HCT116 (cell line): ENCODE measurements at regions not wholly inside any gene's neighbourhood (a gene's known extent, or its start where the extent isn't known, plus 50 kb on each side); places are given as distances from the start of the nearest gene placed in this dataset.

Experiments
- ATAC-seq: fragments of 200-7000 bp; cut with Tn5 transposase; 2 replicates; pipeline ENCODE4 v1.9.1; 2020; ENCODE audit warnings: mild to moderate bottlenecking, moderate library complexity
- BruUV-seq: library from RNA; stranded (reverse); fragments of 400-500 nt; replicated peaks from 2 replicates; lab custom pipeline; 2021; lab: Mats Ljungman, UMichigan
- CTCF ChIA-PET: fragments of 300-600 bp; sonication (Branson Sonifier 250); formaldehyde crosslinking; loops from one replicate; lab custom pipeline; 2021; ENCODE audit warnings: antibody characterized with exemption; lab: Charles Lee
- POLR2A ChIA-PET: fragments of 300-600, 350-600 bp; sonication (Branson Sonifier 250); formaldehyde crosslinking; loops from one replicate; lab custom pipeline; 2021; ENCODE audit warnings: antibody characterized with exemption; lab: Charles Lee
- RAD21 ChIA-PET, 2 experiments: fragments of 300-600 bp; sonication (Branson Sonifier 250); formaldehyde crosslinking; loops; one replicate each; lab custom pipeline; 2023; ENCODE audit warnings: low total read pairs in 2 of 2; ENCODE audit not compliant: uncharacterized antibody in 2 of 2, unreplicated experiment in 2 of 2, low non-redundant PET in 1 of 2; lab: Charles Lee
- DNase-seq: peaks from one replicate; pipeline ENCODE4 v3.0.0-alpha.2; 2010; ENCODE audit warnings: low read depth, low spot score
- H2AFZ ChIP-seq: fragments of 200-600 bp; shearing (Covaris generic), sonication (generic); 2 replicates; pipeline ENCODE4 v1.6.1; 2017; ENCODE audit warnings: low read depth, mixed run types, mixed read lengths, antibody characterized with exemption, low read length; ENCODE audit not compliant: poor library complexity, severe bottlenecking
- H3K27ac ChIP-seq: 2 replicates; pipeline ENCODE4 v1.5.1; 2012; ENCODE audit warnings: low read depth, low read length
- H3K27me3 ChIP-seq: fragments of 200-600 bp; sonication (generic); 2 replicates; pipeline ENCODE4 v1.6.1; 2016; ENCODE audit warnings: mixed run types, low read length, mixed read lengths; ENCODE audit not compliant: insufficient read depth
- H3K36me3 ChIP-seq, 2 experiments: fragments of 200-500 bp in 1 of 2; fragments of 200-600 bp in 1 of 2; sonication (Bioruptor generic) in 1 of 2; sonication (generic) in 1 of 2; 2 replicates each; pipeline versions ENCODE4 v1.5.1 to v1.6.1; 2014 to 2016; ENCODE audit warnings: low read length in 2 of 2, inconsistent platforms in 1 of 2, mixed read lengths in 1 of 2, mixed run types in 1 of 2; ENCODE audit not compliant: insufficient read depth in 2 of 2, control insufficient read depth in 1 of 2
- H3K4me1 ChIP-seq, 2 experiments: fragments of 200-600 bp in 1 of 2; sonication (generic) in 1 of 2; 2 replicates each; pipeline versions ENCODE4 v1.5.1 to v1.6.1; 2012 to 2017; ENCODE audit warnings: low read length in 2 of 2, inconsistent platforms in 1 of 2, mild to moderate bottlenecking in 1 of 2, mixed read lengths in 1 of 2, mixed run types in 1 of 2, moderate library complexity in 1 of 2; ENCODE audit not compliant: insufficient read depth in 2 of 2, control insufficient read depth in 1 of 2
- H3K4me2 ChIP-seq: fragments of 200-600 bp; sonication (generic); 2 replicates; pipeline ENCODE4 v1.6.1; 2017; ENCODE audit warnings: mixed run types, low read length, mixed read lengths
- H3K4me3 ChIP-seq, 2 experiments: fragments of 200-600 bp in 1 of 2; sonication (generic) in 1 of 2; replicated peaks in 1 of 2; 2 replicates each; pipeline ENCODE4 v1.5.1; 2011 to 2016; ENCODE audit warnings: low read length in 2 of 2, control low read depth in 1 of 2, low read depth in 1 of 2, mild to moderate bottlenecking in 1 of 2, mixed read lengths in 1 of 2, mixed run types in 1 of 2
- H3K79me2 ChIP-seq: fragments of 200-600 bp; sonication (generic); 2 replicates; pipeline ENCODE4 v1.6.1; 2017; ENCODE audit warnings: mild to moderate bottlenecking, mixed run types, low read length, moderate library complexity, mixed read lengths; ENCODE audit not compliant: insufficient read depth
- H3K9ac ChIP-seq: fragments of 200-600 bp; sonication (generic); 2 replicates; pipeline ENCODE4 v1.6.1; 2016; ENCODE audit warnings: low read length, mixed read lengths
- H3K9me2 ChIP-seq: fragments of 200-600 bp; sonication (generic), shearing (Covaris generic); 2 replicates; pipeline ENCODE4 v1.6.1; 2017; ENCODE audit warnings: mixed run types, mild to moderate bottlenecking, moderate library complexity; ENCODE audit not compliant: insufficient read depth
- H3K9me3 ChIP-seq, 2 experiments: fragments of 200-500 bp in 1 of 2; fragments of 200-600 bp in 1 of 2; sonication (Bioruptor generic) in 1 of 2; sonication (generic) in 1 of 2; 2 replicates each; pipeline ENCODE4 v1.6.1; 2014 to 2017; ENCODE audit warnings: low read length in 2 of 2, mixed read lengths in 2 of 2, inconsistent platforms in 1 of 2, low read depth in 1 of 2, mild to moderate bottlenecking in 1 of 2, mixed run types in 1 of 2, moderate library complexity in 1 of 2; ENCODE audit not compliant: control insufficient read depth in 1 of 2, insufficient read depth in 1 of 2
- H4K20me1 ChIP-seq: fragments of 200-600 bp; sonication (generic), shearing (Covaris generic); 2 replicates; pipeline ENCODE4 v1.6.1; 2017; ENCODE audit warnings: mixed run types, mild to moderate bottlenecking, moderate library complexity; ENCODE audit not compliant: insufficient read depth
- ATF3 ChIP-seq: IDR thresholded peaks from 2 replicates; pipeline ENCODE4 v1.6.1; 2012
- CBX3 ChIP-seq: IDR thresholded peaks from 2 replicates; pipeline ENCODE4 v1.6.1; 2012; ENCODE audit warnings: low read depth
- CEBPB ChIP-seq: IDR thresholded peaks from 2 replicates; pipeline ENCODE4 v1.6.1; 2012; ENCODE audit warnings: low read depth
- CTCF ChIP-seq, 3 experiments: fragments of 200-600 bp in 1 of 3; sonication (generic) in 1 of 3; IDR thresholded peaks in 2 of 3; conservative IDR thresholded peaks in 1 of 3; 2 replicates each; pipeline ENCODE4 v1.5.1; 2012 to 2017; ENCODE audit warnings: low read depth in 2 of 3, low read length in 2 of 3, antibody characterized with exemption in 1 of 3, borderline replicate concordance in 1 of 3, control low read depth in 1 of 3, mild to moderate bottlenecking in 1 of 3, mixed read lengths in 1 of 3, mixed run types in 1 of 3, moderate library complexity in 1 of 3; ENCODE audit not compliant: insufficient read depth in 1 of 3
- EGR1 ChIP-seq: IDR thresholded peaks from 2 replicates; pipeline ENCODE4 v1.6.1; 2012; ENCODE audit warnings: low read depth
- ELF1 ChIP-seq: IDR thresholded peaks from 2 replicates; pipeline ENCODE4 v1.6.1; 2012; ENCODE audit warnings: low read depth, borderline replicate concordance
- EZH2 ChIP-seq: fragments of 200-600 bp; sonication (generic); IDR thresholded peaks from 2 replicates; pipeline ENCODE4 v1.6.1; 2017; ENCODE audit warnings: antibody characterized with exemption, mixed run types
- FOSL1 ChIP-seq: IDR thresholded peaks from 2 replicates; pipeline ENCODE4 v1.6.1; 2012; ENCODE audit warnings: low read depth
- JUND ChIP-seq: IDR thresholded peaks from 2 replicates; pipeline ENCODE4 v1.6.1; 2012
- MAX ChIP-seq: IDR thresholded peaks from 2 replicates; pipeline ENCODE4 v1.6.1; 2012
- POLR2A ChIP-seq: IDR thresholded peaks from 2 replicates; pipeline ENCODE4 v1.7.0; 2011; ENCODE audit warnings: borderline replicate concordance; ENCODE audit not compliant: insufficient read depth, insufficient read length; ENCODE audit errors: extremely low read depth
- POLR2AphosphoS5 ChIP-seq: IDR thresholded peaks from 2 replicates; pipeline ENCODE4 v1.6.1; 2011; ENCODE audit warnings: mild to moderate bottlenecking, low read depth, low read length, moderate library complexity
- RAD21 ChIP-seq: IDR thresholded peaks from 2 replicates; pipeline ENCODE4 v1.6.1; 2012; ENCODE audit warnings: low read depth, mild to moderate bottlenecking
- SIN3A ChIP-seq: IDR thresholded peaks from 2 replicates; pipeline ENCODE4 v1.6.1; 2012; ENCODE audit warnings: low read depth
- SRF ChIP-seq: IDR thresholded peaks from 2 replicates; pipeline ENCODE4 v1.6.1; 2012; ENCODE audit warnings: low read depth
- YY1 ChIP-seq: IDR thresholded peaks from 2 replicates; pipeline ENCODE4 v1.6.1; 2011; ENCODE audit warnings: low read length, low read depth, moderate library complexity, mild to moderate bottlenecking; ENCODE audit not compliant: insufficient replicate concordance; ENCODE audit errors: extremely low read depth
- ZFX ChIP-seq: fragments of 450-650 bp; IDR thresholded peaks from 2 replicates; pipeline ENCODE4 v1.6.1; 2017
- ZNF274 ChIP-seq: fragments of 200-500 bp; sonication (Bioruptor generic); IDR thresholded peaks from 2 replicates; pipeline ENCODE4 v1.6.1; 2014; ENCODE audit warnings: mild to moderate bottlenecking, low read depth, low read length, inconsistent platforms
- intact Hi-C: fragments of 100-400 bp; cut with micrococcal nuclease; formaldehyde crosslinking; loops from 2 replicates; pipeline ENCODE4 v1.10.0; 2022

GRCh38 chr10:4086131-4086898 lies 301.3 kb upstream of the KLF6 start:
- no peak overlapping the region for H2AFZ ChIP-seq
- H3K36me3 ChIP-seq, result no peaks in the 10 kb centered on the region
- no peak overlapping the region for H3K4me2 ChIP-seq
- RAD21 ChIA-PET, result no interaction called here
- H4K20me1 ChIP-seq, result no peaks in the 10 kb centered on the region
- DNase-seq, result no peak
- intact Hi-C loops, result no loop called here
- no peaks in the 10 kb centered on the region for H3K79me2 ChIP-seq
- TF ChIP-seq MAX, result no peak
- TF ChIP-seq CBX3, result no peak
- no peak for TF ChIP-seq YY1
- TF ChIP-seq, all 23 proteins: peak for 0
- no peaks in the 10 kb centered on the region for H3K4me1 ChIP-seq
- H3K4me3 ChIP-seq, result no peak overlapping the region
- POLR2A ChIA-PET, result no interaction called here
- H3K9me2 ChIP-seq, result no peaks in the 10 kb centered on the region
- no peaks in the 10 kb centered on the region for H3K9me3 ChIP-seq
- no peak overlapping the region for H3K27ac ChIP-seq
- CTCF ChIA-PET, result no interaction called here
- BruUV-seq, result no TSS peak
- H3K9ac ChIP-seq, result no peak overlapping the region
- no peak for ATAC-seq
- no peaks in the 10 kb centered on the region for H3K27me3 ChIP-seq

- H3K4me3 ChIP-seq, result no peak overlapping the region
- H3K27me3 ChIP-seq, result no peaks in the 10 kb centered on the region
- no peaks in the 10 kb centered on the region for H4K20me1 ChIP-seq
- CTCF ChIA-PET, result no interaction called here
- no peaks in the 10 kb centered on the region for H3K36me3 ChIP-seq
- no peaks in the 10 kb centered on the region for H3K4me1 ChIP-seq
- DNase-seq (no peak), ATAC-seq (no peak)
- POLR2A ChIA-PET, result no interaction called here
- no peak overlapping the region for H2AFZ ChIP-seq
- no peak overlapping the region for H3K27ac ChIP-seq
- no peaks in the 10 kb centered on the region for H3K79me2 ChIP-seq
- H3K9ac ChIP-seq, result no peak overlapping the region
- no peak overlapping the region for H3K4me2 ChIP-seq
- H3K9me2 ChIP-seq, result no peaks in the 10 kb centered on the region
- H3K9me3 ChIP-seq, result no peaks in the 10 kb centered on the region
- no TSS peak for BruUV-seq
- intact Hi-C loops, result no loop called here
- RAD21 ChIA-PET, result no interaction called here
- TF ChIP-seq ATF3, result no peak
- no peak for TF ChIP-seq JUND
- TF ChIP-seq CTCF (IDR thresholded peaks at IDR 0.05 in 2 of 3, conservative IDR thresholded peaks at IDR 0.05 in 1 of 3; ENCODE audit: borderline replicate concordance in 1 of 3, insufficient read depth in 1 of 3, low read depth in 2 of 3, low read length in 2 of 3), result no peak
- TF ChIP-seq POLR2AphosphoS5, result no peak
- TF ChIP-seq ELF1, result no peak
- TF ChIP-seq EGR1, result no peak
- no peak for TF ChIP-seq ZFX
- TF ChIP-seq RAD21, result no peak
- no peak for TF ChIP-seq FOSL1
- no peak for TF ChIP-seq SRF
- no peak for TF ChIP-seq YY1
- no peak for TF ChIP-seq ZNF274
- TF ChIP-seq MAX, result no peak
- no peak for TF ChIP-seq POLR2A
- no peak for TF ChIP-seq CEBPB
- no peak for TF ChIP-seq EZH2
- no peak for TF ChIP-seq SIN3A
Measured at GRCh38 chr10:4083509-4084003, 298.5 kb upstream of the KLF6 start.
